Posterior vena cava (tissue), 2 donors: ENCODE measurements at regions not wholly inside any gene's neighbourhood (a gene's known extent, or its start where the extent isn't known, plus 50 kb on each side); places are given as distances from the start of the nearest gene placed in this dataset.

Experiments
- DNase-seq: peaks from one replicate; pipeline ENCODE4 v3.0.0-alpha.2; 2020; ENCODE audit warnings: low spot score
- intact Hi-C, 2 donors: fragments of 100-400 bp; cut with DNase I; formaldehyde crosslinking; loops; one replicate each; pipeline versions ENCODE4 v1.14.1 to v1.14.2; 2022 to 2023
- donor health status: DM: yes; HTN: yes; CAD: no.
- donor health status: DM: yes; HTN: yes; CAD: no.

GRCh38 chr17:33401249-33401648 lies 108.2 kb upstream of the ASIC2 start:
- intact Hi-C loops, result no loop called here
- DNase-seq, result no peak

- DNase-seq, result no peak
- intact Hi-C loops, result no loop called here
Observed at GRCh38 chr17:33403194-33403593, 110.1 kb upstream of the ASIC2 start.

GRCh38 chr17:33404070-33404819 lies 111.2 kb upstream of the ASIC2 start:
- intact Hi-C loops, result no loop called here
- no peak for DNase-seq

GRCh38 chr17:33416131-33416530 lies 123.0 kb upstream of the ASIC2 start:
- intact Hi-C loops, result no loop called here
- DNase-seq, result no peak

- no peak for DNase-seq
- intact Hi-C loops, result no loop called here
Observed at GRCh38 chr17:33421933-33422332, 128.8 kb upstream of the ASIC2 start.

GRCh38 chr17:33433581-33433980 lies 140.5 kb upstream of the ASIC2 start:
- no peak for DNase-seq
- intact Hi-C loops, result no loop called here

GRCh38 chr17:33434841-33435240 lies 141.7 kb upstream of the ASIC2 start:
- DNase-seq, result no peak
- intact Hi-C loops, result no loop called here

GRCh38 chr17:33435721-33436301 lies 142.7 kb upstream of the ASIC2 start:
- intact Hi-C loops, result no loop called here
- DNase-seq, result no peak

GRCh38 chr17:33436321-33436720 lies 143.2 kb upstream of the ASIC2 start:
- intact Hi-C loops, result no loop called here
- no peak for DNase-seq

- DNase-seq, result no peak
- intact Hi-C loops, result no loop called here
Observed at GRCh38 chr17:33438139-33438538, 145.0 kb upstream of the ASIC2 start.

GRCh38 chr17:33438578-33438977 lies 145.5 kb upstream of the ASIC2 start:
- intact Hi-C loops, result no loop called here
- no peak for DNase-seq

- intact Hi-C loops, result no loop called here
- no peak for DNase-seq
Observed at GRCh38 chr17:33442320-33442719, 149.2 kb upstream of the ASIC2 start.

GRCh38 chr17:33444731-33445130 lies 151.6 kb upstream of the ASIC2 start:
- intact Hi-C loops, result loop anchor here in 1 of 2 donors (2.0 kb wide), 1 partner anchor 62 kb away; no protein-coding TSS in a partner anchor
- DNase-seq, result no peak

- DNase-seq, result no peak
- intact Hi-C loops, result no loop called here
Observed at GRCh38 chr17:33447090-33447489, 154.0 kb upstream of the ASIC2 start.

- intact Hi-C loops, result no loop called here
- no peak for DNase-seq
Observed at GRCh38 chr17:33451221-33451620, 158.1 kb upstream of the ASIC2 start.

- intact Hi-C loops, result no loop called here
- DNase-seq, result no peak
Observed at GRCh38 chr17:33457477-33457876, 164.4 kb upstream of the ASIC2 start.

GRCh38 chr17:33459078-33459940 lies 166.2 kb upstream of the ASIC2 start:
- intact Hi-C loops, result no loop called here
- no peak for DNase-seq

- no peak for DNase-seq
- intact Hi-C loops, result no loop called here
Observed at GRCh38 chr17:33460781-33461450, 167.8 kb upstream of the ASIC2 start.

- DNase-seq, result no peak
Observed at GRCh38 chr17:33463887-33464286, 170.8 kb upstream of the ASIC2 start.

More at GRCh38 chr17:33463887-33464286, 170.8 kb upstream of the ASIC2 start:
- intact Hi-C loops, result no loop called here
